Small intestine (tissue), 7 donors: ENCODE measurements at regions not wholly inside any gene's neighbourhood (a gene's known extent, or its start where the extent isn't known, plus 50 kb on each side); places are given as distances from the start of the nearest gene placed in this dataset.

Experiments used
- DNase-seq, 2 donors: peaks; one replicate each; pipeline versions ENCODE4 v3.0.0 to v3.0.0-alpha.2; 2013
- FAIRE-seq: peaks from 2 replicates; lab custom pipeline; 2012; peaks lifted over from hg19 to GRCh38; lab: Jason Lieb, UNC
- H3K27ac ChIP-seq, 3 donors: one replicate each; pipeline ENCODE4 v1.5.1; 2013; ENCODE audit warnings: low read length in 2 of 3, mild to moderate bottlenecking in 2 of 3, control low read depth in 1 of 3, inconsistent platforms in 1 of 3, low read depth in 1 of 3, moderate library complexity in 1 of 3
- H3K27me3 ChIP-seq, 3 donors: one replicate each; pipeline ENCODE4 v1.6.1; 2013; ENCODE audit warnings: low read length in 3 of 3, inconsistent platforms in 1 of 3; ENCODE audit not compliant: control insufficient read depth in 3 of 3, insufficient read depth in 3 of 3
- H3K36me3 ChIP-seq, 3 donors: one replicate each; pipeline ENCODE4 v1.6.1; 2013; ENCODE audit warnings: low read length in 3 of 3, inconsistent platforms in 1 of 3, low read depth in 1 of 3, mild to moderate bottlenecking in 1 of 3, moderate library complexity in 1 of 3; ENCODE audit not compliant: control insufficient read depth in 3 of 3, insufficient read depth in 2 of 3
- H3K4me1 ChIP-seq, 3 donors: one replicate each; pipeline ENCODE4 v1.6.1; 2013; ENCODE audit warnings: low read length in 2 of 3, inconsistent platforms in 1 of 3, low read depth in 1 of 3, mild to moderate bottlenecking in 1 of 3, moderate library complexity in 1 of 3; ENCODE audit not compliant: control insufficient read depth in 3 of 3, insufficient read depth in 2 of 3
- H3K4me3 ChIP-seq, 3 donors: one replicate each; pipeline ENCODE4 v1.5.1; 2013; ENCODE audit warnings: low read length in 3 of 3, control low read depth in 1 of 3, inconsistent platforms in 1 of 3, low read depth in 1 of 3, mild to moderate bottlenecking in 1 of 3, moderate library complexity in 1 of 3
- H3K9me3 ChIP-seq, 2 donors: one replicate each; pipeline ENCODE4 v1.6.1; 2013; ENCODE audit warnings: low read depth in 1 of 2, low read length in 1 of 2; ENCODE audit not compliant: control insufficient read depth in 2 of 2, insufficient read depth in 1 of 2
- WGBS, 3 donors: extraction: QIAGEN DNeasy Blood & Tissue Kit; methylation state at CpG; one replicate each; pipeline ENCODE4 v1.1.7; 2013; 5-methylcytosine and 5-hydroxymethylcytosine counted together
- donor health status: healthy with polysubstance abuse.
- donor health status: control.
- donor health status: control.
- donor health status: Bipolar disorder and iron deficiency.
- donor health status: healthy.

GRCh38 chr12:98352218-98352811 is 163.1 kb upstream of the TMPO start:
- Histone ChIP-seq H3K9me3 (no peaks in the 10 kb centered on the region), H3K27ac (no peak overlapping the region), H3K4me3 (no peak overlapping the region), H3K27me3 (peaks cover 0 to 5% (median 0%) of the 10 kb centered on the region in 3 donors), H3K36me3 (no peaks in the 10 kb centered on the region), H3K4me1 (no peaks in the 10 kb centered on the region)
- no peak for DNase-seq
- no peak for FAIRE-seq
- 46 to 57% (median 53%) methylated on average over 4 of the region's 4 CpGs for WGBS, 3 donors

GRCh38 chr12:98352835-98353234 is 162.6 kb upstream of the TMPO start:
- Histone ChIP-seq H3K36me3 (no peaks in the 10 kb centered on the region), H3K4me3 (no peak overlapping the region), H3K9me3 (no peaks in the 10 kb centered on the region), H3K27me3 (peaks cover 0 to 5% (median 0%) of the 10 kb centered on the region in 3 donors), H3K4me1 (no peaks in the 10 kb centered on the region), H3K27ac (no peak overlapping the region)
- 38 to 49% (median 47%) methylated on average over 3 of the region's 3 CpGs for WGBS, 3 donors
- DNase-seq (no peak), FAIRE-seq (no peak)

GRCh38 chr12:98354520-98355035 is 160.8 kb upstream of the TMPO start:
- H3K4me1 ChIP-seq: no peaks in the 10 kb centered on the region
- no peak for DNase-seq
- H3K27me3 ChIP-seq: peaks cover 0 to 5% (median 0%) of the 10 kb centered on the region in 3 donors
- H3K9me3 ChIP-seq: no peaks in the 10 kb centered on the region
- H3K36me3 ChIP-seq: no peaks in the 10 kb centered on the region
- FAIRE-seq: no peak
- WGBS, 3 donors: 61 to 78% (median 72%) methylated on average over 2 of the region's 2 CpGs
- no peak overlapping the region for H3K4me3 ChIP-seq
- no peak overlapping the region for H3K27ac ChIP-seq

DNA sequence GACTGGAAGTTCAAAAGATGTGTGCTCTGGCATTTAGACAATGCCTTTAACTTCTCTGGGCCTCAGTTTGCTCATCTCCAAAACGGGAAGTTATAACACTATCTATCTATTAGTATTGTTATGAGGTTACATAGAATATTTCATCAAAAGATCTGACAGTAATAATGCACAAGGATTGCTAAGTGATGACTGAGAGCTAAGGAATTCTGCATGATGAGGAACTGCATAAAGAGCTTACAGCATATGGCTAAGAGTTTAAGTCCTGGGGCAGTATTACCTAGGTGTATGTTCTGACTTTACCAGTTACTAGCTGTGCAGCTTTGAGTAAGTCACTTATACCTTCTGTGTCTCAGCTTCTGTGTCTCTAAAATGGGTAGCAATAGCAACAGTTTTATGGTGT is 160.1 kb upstream of the TMPO start:
- Histone ChIP-seq H3K9me3 (no peaks in the 10 kb centered on the region), H3K27me3 (peaks cover 0 to 5% (median 0%) of the 10 kb centered on the region in 3 donors), H3K36me3 (no peaks in the 10 kb centered on the region), H3K27ac (no peak overlapping the region), H3K4me1 (no peaks in the 10 kb centered on the region), H3K4me3 (no peak overlapping the region)
- WGBS, 3 donors: 47 to 73% (median 52%) methylated on average over 1 of the region's 1 CpG
- FAIRE-seq (no peak), DNase-seq (no peak)

- FAIRE-seq (no peak), DNase-seq (no peak)
- Histone ChIP-seq H3K9me3 (no peaks in the 10 kb centered on the region), H3K27ac (no peak overlapping the region), H3K36me3 (no peaks in the 10 kb centered on the region), H3K4me3 (no peak overlapping the region), H3K27me3 (peaks cover 0 to 5% (median 0%) of the 10 kb centered on the region in 3 donors), H3K4me1 (no peaks in the 10 kb centered on the region)
- 67 to 87% (median 81%) methylated on average over 4 of the region's 4 CpGs for WGBS, 3 donors
These were observed 159.5 kb upstream of the TMPO start for GRCh38 chr12:98355933-98356332.

- H3K4me1 ChIP-seq: no peaks in the 10 kb centered on the region
- no peak for DNase-seq
- H3K9me3 ChIP-seq: no peaks in the 10 kb centered on the region
- no peak overlapping the region for H3K27ac ChIP-seq
- 54 to 65% (median 64%) methylated on average over 2 of the region's 2 CpGs for WGBS, 3 donors
- no peak for FAIRE-seq
- peaks cover 0 to 3% (median 0%) of the 10 kb centered on the region in 3 donors for H3K27me3 ChIP-seq
- H3K36me3 ChIP-seq: no peaks in the 10 kb centered on the region
- H3K4me3 ChIP-seq: no peak overlapping the region
These were observed 157.2 kb upstream of the TMPO start for GRCh38 chr12:98358144-98358543.

DNA sequence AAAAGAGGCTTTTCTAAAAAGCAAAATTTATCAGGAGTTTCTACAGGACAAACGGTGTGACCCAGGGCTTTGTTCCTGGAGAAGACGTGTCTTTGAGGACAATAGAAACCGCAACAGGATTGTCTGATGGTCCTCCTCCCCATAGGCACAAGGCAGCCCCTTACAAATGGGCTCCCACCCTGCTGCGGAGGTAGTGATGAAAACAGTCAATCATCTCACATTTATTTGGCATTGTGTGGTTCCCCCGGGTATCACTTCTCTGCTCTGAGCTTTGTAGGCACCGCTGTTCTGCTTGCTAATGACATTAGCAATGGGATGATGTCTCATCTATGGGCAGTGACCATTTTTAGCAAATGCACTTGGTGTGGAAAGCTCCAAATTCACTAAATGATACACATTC is 155.5 kb upstream of the TMPO start:
- Histone ChIP-seq H3K4me1 (no peaks in the 10 kb centered on the region), H3K36me3 (no peaks in the 10 kb centered on the region), H3K27me3 (peaks cover 0 to 3% (median 2%) of the 10 kb centered on the region in 3 donors), H3K27ac (no peak overlapping the region), H3K4me3 (no peak overlapping the region), H3K9me3 (no peaks in the 10 kb centered on the region)
- DNase-seq (no peak), FAIRE-seq (no peak)
- 71 to 79% (median 71%) methylated on average over 6 of the region's 6 CpGs for WGBS, 3 donors

GRCh38 chr12:98360401-98360800 is 155.0 kb upstream of the TMPO start:
- H3K27ac ChIP-seq: no peak overlapping the region
- DNase-seq: no peak
- H3K27me3 ChIP-seq: peaks cover 0 to 3% (median 2%) of the 10 kb centered on the region in 3 donors
- H3K4me1 ChIP-seq: no peaks in the 10 kb centered on the region
- 37 to 59% (median 52%) methylated on average over 3 of the region's 3 CpGs for whole genome bisulfite sequencing, 3 donors
- no peak for FAIRE-seq
- H3K36me3 ChIP-seq: no peaks in the 10 kb centered on the region
- H3K9me3 ChIP-seq: no peaks in the 10 kb centered on the region
- H3K4me3 ChIP-seq: no peak overlapping the region

GRCh38 chr12:98369581-98369980 is 145.8 kb upstream of the TMPO start:
- FAIRE-seq: no peak
- no peak overlapping the region for H3K27ac ChIP-seq
- 79 to 89% (median 81%) methylated on average over 4 of the region's 4 CpGs for WGBS, 3 donors

More at GRCh38 chr12:98369581-98369980, 145.8 kb upstream of the TMPO start:
- no peaks in the 10 kb centered on the region for H3K36me3 ChIP-seq
- no peaks in the 10 kb centered on the region for H3K4me1 ChIP-seq
- peaks cover 0 to 2% (median 1%) of the 10 kb centered on the region in 3 donors for H3K27me3 ChIP-seq
- no peaks in the 10 kb centered on the region for H3K9me3 ChIP-seq
- DNase-seq: no peak
- H3K4me3 ChIP-seq: no peak overlapping the region
